Heart right ventricle (tissue), 16 donors: ENCODE measurements at regions not wholly inside any gene's neighbourhood (a gene's known extent, or its start where the extent isn't known, plus 50 kb on each side); places are given as distances from the start of the nearest gene placed in this dataset.

Experiments
- ATAC-seq, 8 donors: fragments of 200-7000 bp; cut with Tn5 transposase; one replicate each; pipeline ENCODE4 v1.9.1; 2020; ENCODE audit warnings: mild to moderate bottlenecking in 8 of 8, moderate library complexity in 8 of 8, moderate number of reproducible peaks in 1 of 8
- DNase-seq, 2 donors: peaks; one replicate each; pipeline ENCODE4 v3.0.0-alpha.2; 2020
- H3K27ac ChIP-seq, 10 donors: fragments of 200-600 bp; sonication (generic) in 2 of 10; one replicate each; pipeline versions ENCODE4 v1.5.0 to v1.8.0; 2020 to 2022; ENCODE audit warnings: mild to moderate bottlenecking in 3 of 10
- H3K27me3 ChIP-seq, 7 donors: fragments of 200-600 bp; one replicate each; pipeline ENCODE4 v1.8.0; 2021 to 2022; ENCODE audit warnings: mild to moderate bottlenecking in 2 of 7
- H3K36me3 ChIP-seq, 9 donors: fragments of 200-600 bp; sonication (generic) in 1 of 9; one replicate each; pipeline versions ENCODE4 v1.5.0 to v1.8.0; 2020 to 2022; ENCODE audit warnings: mild to moderate bottlenecking in 2 of 9
- H3K4me1 ChIP-seq, 9 donors: fragments of 200-600 bp; sonication (generic) in 1 of 9; one replicate each; pipeline versions ENCODE4 v1.5.0 to v1.8.0; 2020 to 2022; ENCODE audit warnings: mild to moderate bottlenecking in 4 of 9
- H3K4me3 ChIP-seq, 10 donors: fragments of 200-600 bp; sonication (generic) in 2 of 10; one replicate each; pipeline versions ENCODE4 v1.5.0 to v1.8.0; 2020 to 2022; ENCODE audit warnings: mild to moderate bottlenecking in 7 of 10, moderate library complexity in 2 of 10
- H3K9me3 ChIP-seq, 11 donors: fragments of 200-600 bp in 10 of 11; sonication (generic) in 2 of 11; one replicate each; pipeline versions ENCODE4 v1.5.0 to v1.8.0; 2013 to 2022; ENCODE audit warnings: mild to moderate bottlenecking in 2 of 11, control low read depth in 1 of 11, moderate library complexity in 1 of 11
- WGBS, 2 donors: extraction: QIAGEN DNeasy Blood & Tissue Kit; methylation state at CpG; one replicate each; pipeline ENCODE4 v1.1.7; 2013; ENCODE audit warnings: inconsistent platforms in 1 of 2; 5-methylcytosine and 5-hydroxymethylcytosine counted together
- intact Hi-C, 10 donors: fragments of 100-400 bp; cut with DNase I; formaldehyde crosslinking; loops; one replicate each; pipeline versions ENCODE4 v1.11.1 to v1.14.2; 2022
- TF ChIP-seq, protein P1 (sequence below), 9 donors: fragments of 200-600 bp; sonication (generic) in 2 of 9; IDR thresholded peaks; one replicate each; pipeline versions ENCODE4 v1.5.0 to v1.8.0; 2021 to 2022; ENCODE audit warnings: antibody characterized with exemption in 9 of 9, mild to moderate bottlenecking in 5 of 9, moderate library complexity in 1 of 9
- donor health status: Arrhythmogenic right ventricular cardiomyopathy.
- donor health status: ischemic (EF 13 %, LVEDD 7.1; RV severe dilation, severe dysfunction).
- donor health status: healthy with polysubstance abuse.
- donor health status: DM: no; HTN: yes; CAD: no.
- donor health status: DM: no; HTN: no; CAD: no.
- donor health status: ischemic (EF 25% LVEDD 6.9; RV normal size, moderate dysfunction).
- donor health status: ischemic (EF 25% LVEDD 5.7; RV mildly dilated, moderate dysfunction).
- donor health status: healthy.
- donor health status: DM: yes; HTN: yes; CAD: no.
- donor health status: Ischemic cardiomyopathy.
- donor health status: ischemic (EF 35%, LVEDD 5.7; RV mildly dilated, moderate dysfunction).
- donor health status: nonischemic (EF 11% LVEDD 7.7; RV severe dilation, severe dysfunction).
- donor health status: DM: yes; HTN: yes; CAD: no.
- donor health status: PGD.
- donor health status: ischemic (EF 29% LVEDD 5.4; RV normal size, mild dysfunction).
- donor health status: nonischemic (EF 23%, LVEDD 6.1; RV moderate dilation, normal function).

DNA sequence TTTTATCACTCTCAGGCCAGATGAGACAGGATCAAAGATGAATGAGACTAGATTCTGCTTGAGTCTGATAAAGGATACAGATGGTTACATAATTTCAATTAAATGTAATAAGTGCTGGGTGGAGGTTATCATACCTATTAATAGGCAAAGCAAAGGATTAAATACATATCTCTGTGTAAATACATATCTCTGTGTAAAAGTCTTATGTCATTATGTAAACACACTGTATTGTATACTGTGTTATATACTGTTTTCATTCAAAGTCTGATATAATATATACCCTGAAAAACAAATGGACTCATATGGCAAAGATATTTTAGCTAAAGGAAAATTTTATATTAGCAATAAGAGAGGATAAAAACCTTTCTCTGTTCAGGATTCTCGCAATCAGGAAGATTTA, 605.8 kb upstream of the PTGER4 start:
- Histone ChIP-seq H3K27me3 (no peaks in the 10 kb centered on the region), H3K27ac (no peak overlapping the region), H3K4me1 (no peaks in the 10 kb centered on the region), H3K4me3 (no peak overlapping the region), H3K36me3 (no peaks in the 10 kb centered on the region), H3K9me3 (no peaks in the 10 kb centered on the region)
- 94 to 98% methylated on average over 1 of the region's 1 CpG for WGBS, 2 donors
- ATAC-seq (no peak), DNase-seq (no peak)
- intact Hi-C loops, result no loop called here
- TF ChIP-seq, protein P1, sequence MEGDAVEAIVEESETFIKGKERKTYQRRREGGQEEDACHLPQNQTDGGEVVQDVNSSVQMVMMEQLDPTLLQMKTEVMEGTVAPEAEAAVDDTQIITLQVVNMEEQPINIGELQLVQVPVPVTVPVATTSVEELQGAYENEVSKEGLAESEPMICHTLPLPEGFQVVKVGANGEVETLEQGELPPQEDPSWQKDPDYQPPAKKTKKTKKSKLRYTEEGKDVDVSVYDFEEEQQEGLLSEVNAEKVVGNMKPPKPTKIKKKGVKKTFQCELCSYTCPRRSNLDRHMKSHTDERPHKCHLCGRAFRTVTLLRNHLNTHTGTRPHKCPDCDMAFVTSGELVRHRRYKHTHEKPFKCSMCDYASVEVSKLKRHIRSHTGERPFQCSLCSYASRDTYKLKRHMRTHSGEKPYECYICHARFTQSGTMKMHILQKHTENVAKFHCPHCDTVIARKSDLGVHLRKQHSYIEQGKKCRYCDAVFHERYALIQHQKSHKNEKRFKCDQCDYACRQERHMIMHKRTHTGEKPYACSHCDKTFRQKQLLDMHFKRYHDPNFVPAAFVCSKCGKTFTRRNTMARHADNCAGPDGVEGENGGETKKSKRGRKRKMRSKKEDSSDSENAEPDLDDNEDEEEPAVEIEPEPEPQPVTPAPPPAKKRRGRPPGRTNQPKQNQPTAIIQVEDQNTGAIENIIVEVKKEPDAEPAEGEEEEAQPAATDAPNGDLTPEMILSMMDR (IDR thresholded peaks at IDR 0.05), result no peak

DNA sequence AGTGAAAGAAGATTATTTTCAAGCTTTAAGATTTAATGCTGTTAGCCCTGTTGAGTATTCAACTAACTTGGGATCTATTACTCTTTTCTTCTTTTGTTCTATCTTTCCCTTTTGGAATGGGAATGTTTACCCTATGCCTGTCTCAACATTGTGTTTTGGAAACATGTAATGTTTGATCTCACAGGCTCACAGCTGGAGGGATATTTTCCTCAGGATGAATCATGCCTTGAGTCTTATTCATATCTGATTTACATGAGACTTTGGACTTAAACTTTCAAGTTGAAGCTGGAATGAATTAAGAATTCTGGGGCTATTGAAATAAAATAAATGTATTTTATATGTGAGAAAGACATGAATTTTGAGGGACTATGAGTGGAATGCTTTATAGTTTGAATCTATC, 607.8 kb upstream of the PTGER4 start:
- no peak overlapping the region for H3K4me3 ChIP-seq
- H3K36me3 ChIP-seq, result no peaks in the 10 kb centered on the region
- TF ChIP-seq, protein P1 (IDR thresholded peaks at IDR 0.05), result no peak
- intact Hi-C loops, result no loop called here
- ATAC-seq, result no peak
- no peak overlapping the region for H3K27ac ChIP-seq
- no peaks in the 10 kb centered on the region for H3K9me3 ChIP-seq
- H3K27me3 ChIP-seq, result no peaks in the 10 kb centered on the region
- no peaks in the 10 kb centered on the region for H3K4me1 ChIP-seq
- no peak for DNase-seq

DNA sequence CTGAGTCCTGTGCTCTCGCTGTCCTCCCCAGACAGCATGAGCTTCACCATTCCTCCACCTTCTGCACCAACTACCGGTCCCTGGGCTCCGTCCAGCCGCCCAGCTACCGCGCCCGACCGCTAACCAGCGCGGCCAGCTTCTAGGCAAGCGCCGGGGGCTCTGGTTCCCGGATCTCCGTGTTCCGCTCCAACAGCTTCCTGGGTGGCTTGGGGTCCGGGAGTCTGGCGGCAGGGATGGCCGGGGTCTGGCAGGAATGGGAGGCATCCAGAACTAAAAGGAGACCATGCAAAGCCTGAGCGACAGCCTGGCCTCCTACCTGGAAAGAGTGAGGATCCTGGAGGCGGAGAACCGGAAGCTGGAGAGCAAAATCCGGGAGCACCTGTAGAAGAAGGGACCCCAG, 613.1 kb upstream of the PTGER4 start:
- 94% methylated on average over 22 of the region's 22 CpGs for WGBS, 2 donors
- Histone ChIP-seq H3K9me3 (no peaks in the 10 kb centered on the region), H3K27me3 (no peaks in the 10 kb centered on the region), H3K4me1 (no peaks in the 10 kb centered on the region), H3K4me3 (no peak overlapping the region), H3K27ac (no peak overlapping the region), H3K36me3 (no peaks in the 10 kb centered on the region)
- no peak for ATAC-seq
- intact Hi-C loops, result no loop called here
- no peak for DNase-seq
- TF ChIP-seq, protein P1 (IDR thresholded peaks at IDR 0.05), result no peak

DNA sequence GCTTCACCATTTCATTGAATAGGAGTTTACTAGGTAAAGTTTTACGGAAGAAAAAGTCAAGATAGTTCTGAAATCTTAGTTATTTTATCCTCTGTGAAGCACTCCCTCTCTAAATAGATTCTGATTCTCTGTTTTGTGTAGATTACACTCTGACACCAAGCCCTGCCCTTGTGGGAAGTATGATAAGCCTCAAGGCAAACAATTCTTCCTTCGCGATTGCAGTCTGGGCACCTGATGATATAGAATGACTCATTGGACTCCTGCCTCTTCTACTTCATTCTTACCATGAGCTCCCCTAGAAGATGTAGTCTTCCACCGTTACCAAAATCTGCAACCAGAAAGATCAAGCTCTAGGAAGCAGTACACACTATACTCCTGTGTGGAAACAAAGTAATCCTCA, 626.9 kb upstream of the PTGER4 start:
- no peaks in the 10 kb centered on the region for H3K36me3 ChIP-seq
- no peaks in the 10 kb centered on the region for H3K27me3 ChIP-seq
- intact Hi-C loops, result no loop called here
- H3K4me3 ChIP-seq, result no peak overlapping the region
- WGBS, 2 donors, result 69 to 70% methylated on average over 4 of the region's 4 CpGs
- no peak overlapping the region for H3K27ac ChIP-seq
- DNase-seq (no peak), ATAC-seq (no peak)
- no peaks in the 10 kb centered on the region for H3K9me3 ChIP-seq
- H3K4me1 ChIP-seq, result peaks cover 0 to 13% (median 0%) of the 10 kb centered on the region in 9 donors
- TF ChIP-seq, protein P1 (IDR thresholded peaks at IDR 0.05), result no peak

DNA sequence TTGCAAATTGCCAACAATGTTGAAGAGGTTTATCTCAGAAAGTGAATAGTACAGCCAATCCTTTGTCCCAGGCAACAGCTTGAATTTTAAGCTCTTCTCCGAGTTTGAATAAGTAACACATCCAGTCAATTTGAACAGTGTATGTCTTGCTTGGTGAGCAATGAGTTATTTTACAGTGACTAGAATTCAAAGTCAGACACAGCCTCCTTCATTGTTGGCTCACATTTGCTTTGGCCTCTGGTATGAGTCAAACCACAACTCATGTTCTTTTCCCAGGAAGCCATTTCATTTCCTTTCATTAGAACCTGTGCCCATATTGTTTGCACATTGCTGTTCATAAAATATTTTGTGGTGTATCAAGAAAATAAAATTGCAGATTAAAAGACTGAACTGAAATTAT, 622.0 kb upstream of the DAB2 start:
- H3K9me3 ChIP-seq, result peaks cover 0 to 3% (median 0%) of the 10 kb centered on the region in 11 donors
- TF ChIP-seq, protein P1 (IDR thresholded peaks at IDR 0.05), result no peak
- H3K4me3 ChIP-seq, result no peak overlapping the region
- no peak for ATAC-seq
- 63 to 71% methylated on average over 1 of the region's 1 CpG for WGBS, 2 donors
- H3K27me3 ChIP-seq, result no peaks in the 10 kb centered on the region
- H3K36me3 ChIP-seq, result no peaks in the 10 kb centered on the region
- intact Hi-C loops, result no loop called here
- no peak overlapping the region for H3K27ac ChIP-seq
- peaks cover 0 to 6% (median 0%) of the 10 kb centered on the region in 9 donors for H3K4me1 ChIP-seq
- DNase-seq, result no peak
